HCT116 (cell line): ENCODE measurements at regions not wholly inside any gene's neighbourhood (a gene's known extent, or its start where the extent isn't known, plus 50 kb on each side); places are given as distances from the start of the nearest gene placed in this dataset.

ENCODE experiments used
- ATAC-seq: fragments of 200-7000 bp; cut with Tn5 transposase; 2 replicates; pipeline ENCODE4 v1.9.1; 2020; ENCODE audit warnings: mild to moderate bottlenecking, moderate library complexity
- BruUV-seq: library from RNA; stranded (reverse); fragments of 400-500 nt; replicated peaks from 2 replicates; lab custom pipeline; 2021; lab: Mats Ljungman, UMichigan
- CTCF ChIA-PET: fragments of 300-600 bp; sonication (Branson Sonifier 250); formaldehyde crosslinking; loops from one replicate; lab custom pipeline; 2021; ENCODE audit warnings: antibody characterized with exemption; lab: Charles Lee
- POLR2A ChIA-PET: fragments of 300-600, 350-600 bp; sonication (Branson Sonifier 250); formaldehyde crosslinking; loops from one replicate; lab custom pipeline; 2021; ENCODE audit warnings: antibody characterized with exemption; lab: Charles Lee
- RAD21 ChIA-PET, 2 experiments: fragments of 300-600 bp; sonication (Branson Sonifier 250); formaldehyde crosslinking; loops; one replicate each; lab custom pipeline; 2023; ENCODE audit warnings: low total read pairs in 2 of 2; ENCODE audit not compliant: uncharacterized antibody in 2 of 2, unreplicated experiment in 2 of 2, low non-redundant PET in 1 of 2; lab: Charles Lee
- DNase-seq: peaks from one replicate; pipeline ENCODE4 v3.0.0-alpha.2; 2010; ENCODE audit warnings: low read depth, low spot score
- H2AFZ ChIP-seq: fragments of 200-600 bp; shearing (Covaris generic), sonication (generic); 2 replicates; pipeline ENCODE4 v1.6.1; 2017; ENCODE audit warnings: low read depth, mixed run types, mixed read lengths, antibody characterized with exemption, low read length; ENCODE audit not compliant: poor library complexity, severe bottlenecking
- H3K27ac ChIP-seq: 2 replicates; pipeline ENCODE4 v1.5.1; 2012; ENCODE audit warnings: low read depth, low read length
- H3K27me3 ChIP-seq: fragments of 200-600 bp; sonication (generic); 2 replicates; pipeline ENCODE4 v1.6.1; 2016; ENCODE audit warnings: mixed run types, low read length, mixed read lengths; ENCODE audit not compliant: insufficient read depth
- H3K36me3 ChIP-seq, 2 experiments: fragments of 200-500 bp in 1 of 2; fragments of 200-600 bp in 1 of 2; sonication (Bioruptor generic) in 1 of 2; sonication (generic) in 1 of 2; 2 replicates each; pipeline versions ENCODE4 v1.5.1 to v1.6.1; 2014 to 2016; ENCODE audit warnings: low read length in 2 of 2, inconsistent platforms in 1 of 2, mixed read lengths in 1 of 2, mixed run types in 1 of 2; ENCODE audit not compliant: insufficient read depth in 2 of 2, control insufficient read depth in 1 of 2
- H3K4me1 ChIP-seq, 2 experiments: fragments of 200-600 bp in 1 of 2; sonication (generic) in 1 of 2; 2 replicates each; pipeline versions ENCODE4 v1.5.1 to v1.6.1; 2012 to 2017; ENCODE audit warnings: low read length in 2 of 2, inconsistent platforms in 1 of 2, mild to moderate bottlenecking in 1 of 2, mixed read lengths in 1 of 2, mixed run types in 1 of 2, moderate library complexity in 1 of 2; ENCODE audit not compliant: insufficient read depth in 2 of 2, control insufficient read depth in 1 of 2
- H3K4me2 ChIP-seq: fragments of 200-600 bp; sonication (generic); 2 replicates; pipeline ENCODE4 v1.6.1; 2017; ENCODE audit warnings: mixed run types, low read length, mixed read lengths
- H3K4me3 ChIP-seq, 2 experiments: fragments of 200-600 bp in 1 of 2; sonication (generic) in 1 of 2; replicated peaks in 1 of 2; 2 replicates each; pipeline ENCODE4 v1.5.1; 2011 to 2016; ENCODE audit warnings: low read length in 2 of 2, control low read depth in 1 of 2, low read depth in 1 of 2, mild to moderate bottlenecking in 1 of 2, mixed read lengths in 1 of 2, mixed run types in 1 of 2
- H3K79me2 ChIP-seq: fragments of 200-600 bp; sonication (generic); 2 replicates; pipeline ENCODE4 v1.6.1; 2017; ENCODE audit warnings: mild to moderate bottlenecking, mixed run types, low read length, moderate library complexity, mixed read lengths; ENCODE audit not compliant: insufficient read depth
- H3K9ac ChIP-seq: fragments of 200-600 bp; sonication (generic); 2 replicates; pipeline ENCODE4 v1.6.1; 2016; ENCODE audit warnings: low read length, mixed read lengths
- H3K9me2 ChIP-seq: fragments of 200-600 bp; sonication (generic), shearing (Covaris generic); 2 replicates; pipeline ENCODE4 v1.6.1; 2017; ENCODE audit warnings: mixed run types, mild to moderate bottlenecking, moderate library complexity; ENCODE audit not compliant: insufficient read depth
- H3K9me3 ChIP-seq, 2 experiments: fragments of 200-500 bp in 1 of 2; fragments of 200-600 bp in 1 of 2; sonication (Bioruptor generic) in 1 of 2; sonication (generic) in 1 of 2; 2 replicates each; pipeline ENCODE4 v1.6.1; 2014 to 2017; ENCODE audit warnings: low read length in 2 of 2, mixed read lengths in 2 of 2, inconsistent platforms in 1 of 2, low read depth in 1 of 2, mild to moderate bottlenecking in 1 of 2, mixed run types in 1 of 2, moderate library complexity in 1 of 2; ENCODE audit not compliant: control insufficient read depth in 1 of 2, insufficient read depth in 1 of 2
- H4K20me1 ChIP-seq: fragments of 200-600 bp; sonication (generic), shearing (Covaris generic); 2 replicates; pipeline ENCODE4 v1.6.1; 2017; ENCODE audit warnings: mixed run types, mild to moderate bottlenecking, moderate library complexity; ENCODE audit not compliant: insufficient read depth
- CBX3 ChIP-seq: IDR thresholded peaks from 2 replicates; pipeline ENCODE4 v1.6.1; 2012; ENCODE audit warnings: low read depth
- CEBPB ChIP-seq: IDR thresholded peaks from 2 replicates; pipeline ENCODE4 v1.6.1; 2012; ENCODE audit warnings: low read depth
- CTCF ChIP-seq, 3 experiments: fragments of 200-600 bp in 1 of 3; sonication (generic) in 1 of 3; IDR thresholded peaks in 2 of 3; conservative IDR thresholded peaks in 1 of 3; 2 replicates each; pipeline ENCODE4 v1.5.1; 2012 to 2017; ENCODE audit warnings: low read depth in 2 of 3, low read length in 2 of 3, antibody characterized with exemption in 1 of 3, borderline replicate concordance in 1 of 3, control low read depth in 1 of 3, mild to moderate bottlenecking in 1 of 3, mixed read lengths in 1 of 3, mixed run types in 1 of 3, moderate library complexity in 1 of 3; ENCODE audit not compliant: insufficient read depth in 1 of 3
- ELF1 ChIP-seq: IDR thresholded peaks from 2 replicates; pipeline ENCODE4 v1.6.1; 2012; ENCODE audit warnings: low read depth, borderline replicate concordance
- POLR2A ChIP-seq: IDR thresholded peaks from 2 replicates; pipeline ENCODE4 v1.7.0; 2011; ENCODE audit warnings: borderline replicate concordance; ENCODE audit not compliant: insufficient read depth, insufficient read length; ENCODE audit errors: extremely low read depth
- SP1 ChIP-seq: IDR thresholded peaks from 2 replicates; pipeline ENCODE4 v1.6.1; 2012; ENCODE audit warnings: low read depth
- ZBTB33 ChIP-seq: IDR thresholded peaks from 2 replicates; pipeline ENCODE4 v1.6.1; 2011; ENCODE audit warnings: mild to moderate bottlenecking, low read length, moderate library complexity; ENCODE audit not compliant: insufficient replicate concordance; ENCODE audit errors: extremely low read depth
- ZFX ChIP-seq: fragments of 450-650 bp; IDR thresholded peaks from 2 replicates; pipeline ENCODE4 v1.6.1; 2017
- intact Hi-C: fragments of 100-400 bp; cut with micrococcal nuclease; formaldehyde crosslinking; loops from 2 replicates; pipeline ENCODE4 v1.10.0; 2022

DNA sequence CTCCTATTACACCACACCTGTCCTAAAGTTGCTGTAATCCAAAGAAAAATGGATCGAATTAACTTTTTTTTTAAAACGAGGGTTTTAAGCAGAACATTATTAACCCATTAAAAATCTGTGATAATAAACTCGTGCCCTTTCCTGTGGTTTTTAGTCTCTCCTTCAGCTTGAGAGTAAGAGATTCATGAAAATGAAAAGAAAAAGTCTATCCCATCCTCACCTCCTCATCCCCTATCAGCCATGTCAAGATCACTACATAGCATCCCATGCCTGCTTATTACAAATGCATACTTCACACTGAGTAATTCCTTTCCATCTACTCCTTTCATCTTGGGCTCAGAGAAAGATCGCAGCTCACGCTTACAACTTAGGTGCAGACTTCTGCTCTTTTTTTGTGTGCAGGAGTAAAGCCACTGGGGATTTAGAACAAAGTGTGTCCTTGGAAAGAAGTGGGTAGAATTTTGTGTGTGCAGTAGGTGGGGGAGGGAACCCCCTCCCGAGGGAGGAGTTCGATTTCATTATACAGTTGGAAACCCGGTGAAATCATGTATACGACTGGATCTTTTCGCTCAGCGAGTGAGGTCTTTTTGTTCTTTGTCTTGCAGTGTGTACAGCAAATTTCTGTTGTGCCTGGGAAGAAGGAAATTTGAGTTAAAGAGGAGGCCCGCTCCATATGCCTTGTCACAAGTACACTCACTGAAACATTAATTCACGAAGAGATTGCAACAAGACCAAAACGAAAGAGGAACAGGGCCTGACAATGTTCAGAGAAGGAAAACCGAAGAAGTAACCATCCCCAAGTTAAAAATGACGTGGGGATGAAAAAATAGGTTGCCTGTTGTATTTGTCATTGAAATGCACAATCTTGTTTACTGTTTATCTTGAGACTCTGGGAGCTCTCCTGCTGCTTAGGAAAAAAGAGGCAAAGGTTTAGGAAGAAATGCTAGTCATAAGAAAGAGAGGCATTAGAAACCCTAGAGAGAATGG, 146.5 kb upstream of the ZNF217 start:
- H3K9ac ChIP-seq: no peak overlapping the region
- ChIA-PET CTCF (no interaction called here), POLR2A (no interaction called here), RAD21 (no interaction called here)
- DNase-seq: no peak
- intact Hi-C loops: loop anchor here (5.0 kb wide), 1 partner anchor 98 kb away; no protein-coding TSS in a partner anchor
- H2AFZ ChIP-seq: peak overlapping the region; percentile 56
- BruUV-seq: no TSS peak
- H3K4me2 ChIP-seq: no peak overlapping the region
- H3K27ac ChIP-seq: no peak overlapping the region
- no peak for ATAC-seq
- no peaks in the 10 kb centered on the region for H3K27me3 ChIP-seq
- no peaks in the 10 kb centered on the region for H3K36me3 ChIP-seq
- H3K4me3 ChIP-seq: no peak overlapping the region
- no peaks in the 10 kb centered on the region for H3K79me2 ChIP-seq
- no peaks in the 10 kb centered on the region for H3K9me2 ChIP-seq
- H4K20me1 ChIP-seq: no peaks in the 10 kb centered on the region
- TF ChIP-seq ELF1 (no peak), CBX3 (no peak), ZBTB33 (no peak), CTCF (IDR thresholded peaks at IDR 0.05 in 2 of 3, conservative IDR thresholded peaks at IDR 0.05 in 1 of 3; ENCODE audit: borderline replicate concordance in 1 of 3, insufficient read depth in 1 of 3, low read depth in 2 of 3, low read length in 2 of 3) (no peak), CEBPB (no peak), SP1 (no peak), ZFX (no peak), POLR2A (no peak)
- peaks cover 5 to 33% of the 10 kb centered on the region in 2 experiments; a peak in 2 of 4 replicates for H3K4me1 ChIP-seq
- no peaks in the 10 kb centered on the region for H3K9me3 ChIP-seq
